HL-60 (cell line): ENCODE measurements at regions not wholly inside any gene's neighbourhood (a gene's known extent, or its start where the extent isn't known, plus 50 kb on each side); places are given as distances from the start of the nearest gene placed in this dataset.

ENCODE experiments used
- POLR2AphosphoS5 ChIP-seq: IDR thresholded peaks from 2 replicates; pipeline ENCODE4 v1.6.1; 2012; ENCODE audit warnings: low read depth
- TF ChIP-seq, protein P1 (sequence below): IDR thresholded peaks from one replicate; pipeline ENCODE4 v1.5.1; 2011; ENCODE audit warnings: low read length, control low read depth, inconsistent platforms; ENCODE audit not compliant: insufficient read depth

DNA sequence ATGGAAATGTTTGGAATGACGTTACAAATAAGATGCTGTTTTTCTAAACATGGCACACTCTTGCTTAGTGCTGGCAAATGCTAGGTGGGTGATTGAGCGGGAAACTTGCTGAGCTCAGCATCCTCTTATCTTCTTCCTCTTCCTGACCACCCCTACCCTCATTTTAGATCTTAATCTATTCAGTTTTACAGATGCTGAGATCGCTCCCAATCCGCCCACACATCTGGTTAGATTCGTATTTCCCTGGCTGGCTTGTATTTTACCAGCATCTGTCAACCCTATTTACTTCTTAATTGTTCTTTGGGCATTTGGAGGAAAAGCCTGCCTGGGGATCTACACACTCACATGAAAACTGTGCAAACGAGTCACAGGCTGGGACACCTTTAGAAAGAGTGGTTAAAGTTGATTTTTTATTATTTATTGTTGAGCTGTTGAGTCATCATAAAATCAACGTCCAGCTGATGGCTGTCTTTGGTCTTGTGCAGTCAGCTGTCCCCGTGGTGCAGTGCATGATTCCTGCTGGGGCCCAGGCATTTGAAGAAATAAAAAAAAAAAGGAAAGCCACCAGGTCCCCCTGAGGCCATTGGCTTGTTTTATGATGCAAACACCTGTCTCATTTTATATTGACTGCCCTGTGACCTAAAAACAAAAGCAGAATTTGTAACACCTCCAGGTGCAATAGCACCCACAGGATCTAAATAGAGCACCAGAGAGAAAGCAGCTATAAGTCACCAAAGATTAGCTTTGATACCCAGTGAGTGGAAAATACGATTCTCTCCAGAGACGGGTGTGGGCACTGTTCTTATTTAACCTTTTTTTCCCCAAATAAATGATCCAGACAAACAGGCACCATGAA is 258.6 kb downstream of the HS3ST3B1 start:
- TF ChIP-seq, protein P1, sequence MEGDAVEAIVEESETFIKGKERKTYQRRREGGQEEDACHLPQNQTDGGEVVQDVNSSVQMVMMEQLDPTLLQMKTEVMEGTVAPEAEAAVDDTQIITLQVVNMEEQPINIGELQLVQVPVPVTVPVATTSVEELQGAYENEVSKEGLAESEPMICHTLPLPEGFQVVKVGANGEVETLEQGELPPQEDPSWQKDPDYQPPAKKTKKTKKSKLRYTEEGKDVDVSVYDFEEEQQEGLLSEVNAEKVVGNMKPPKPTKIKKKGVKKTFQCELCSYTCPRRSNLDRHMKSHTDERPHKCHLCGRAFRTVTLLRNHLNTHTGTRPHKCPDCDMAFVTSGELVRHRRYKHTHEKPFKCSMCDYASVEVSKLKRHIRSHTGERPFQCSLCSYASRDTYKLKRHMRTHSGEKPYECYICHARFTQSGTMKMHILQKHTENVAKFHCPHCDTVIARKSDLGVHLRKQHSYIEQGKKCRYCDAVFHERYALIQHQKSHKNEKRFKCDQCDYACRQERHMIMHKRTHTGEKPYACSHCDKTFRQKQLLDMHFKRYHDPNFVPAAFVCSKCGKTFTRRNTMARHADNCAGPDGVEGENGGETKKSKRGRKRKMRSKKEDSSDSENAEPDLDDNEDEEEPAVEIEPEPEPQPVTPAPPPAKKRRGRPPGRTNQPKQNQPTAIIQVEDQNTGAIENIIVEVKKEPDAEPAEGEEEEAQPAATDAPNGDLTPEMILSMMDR = no peak
- no peak for TF ChIP-seq POLR2AphosphoS5
